ENCODE measurements at regions not wholly inside any gene's neighbourhood (a gene's known extent, or its start where the extent isn't known, plus 50 kb on each side); places are given as distances from the start of the nearest gene placed in this dataset.
"Not testable (repeated sequence)": the region's sequence is repeated elsewhere in the genome, so short reads cannot be mapped to it uniquely, and the experiment has no call there.

DNA sequence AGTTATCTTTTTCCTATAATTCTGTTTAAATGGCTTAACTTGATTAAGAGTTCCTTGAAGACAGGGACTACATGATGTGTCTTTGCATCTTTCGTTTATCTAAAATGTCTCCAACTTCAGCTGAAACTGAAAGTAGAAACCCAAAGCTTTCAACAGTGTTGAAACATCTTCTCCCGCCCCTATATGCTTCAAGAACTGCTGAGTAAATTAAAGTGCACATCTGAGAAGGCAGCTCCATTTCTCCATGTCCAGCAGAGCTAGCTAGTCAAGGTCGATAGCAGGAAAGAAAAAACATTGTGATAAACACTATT lies 185.7 kb upstream of the TBL1X start:
- Histone ChIP-seq H3K4me2 (peak overlapping the region; percentile 54), H3K9me3 (no peaks in the 10 kb centered on the region), H3K4me1 (peaks cover 27% of the 10 kb centered on the region), H3K27me3 (no peaks in the 10 kb centered on the region), H3K4me3 (no peak overlapping the region), H3K36me3 (no peaks in the 10 kb centered on the region), H3K27ac (no peak overlapping the region), H4K20me1 (no peaks in the 10 kb centered on the region), H3K9ac (no peak overlapping the region)
- no peak for TF ChIP-seq Cebpa-rat (IDR thresholded peaks at IDR 0.05)

DNA sequence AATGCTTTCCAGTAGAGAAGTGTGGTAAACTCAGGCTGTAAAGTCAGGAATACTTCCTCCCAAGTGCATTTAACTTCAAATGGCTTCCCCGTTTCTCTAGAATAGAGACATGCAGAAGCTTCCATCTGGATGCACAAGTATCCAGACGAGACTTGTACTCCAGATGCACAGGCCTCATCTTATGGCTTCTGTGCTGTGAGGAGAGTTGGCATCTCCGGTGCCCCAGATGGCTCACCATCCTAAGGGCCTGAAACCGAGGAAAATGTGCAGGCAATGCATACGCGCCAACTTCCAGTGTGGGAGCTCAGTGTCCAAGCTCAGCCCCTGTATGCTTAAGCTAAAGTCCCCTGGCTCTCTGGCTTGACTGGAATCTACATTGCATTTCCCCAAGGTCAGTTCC lies 184.0 kb upstream of the TBL1X start:
- Histone ChIP-seq H3K36me3 (no peaks in the 10 kb centered on the region), H3K4me1 (peaks cover 27% of the 10 kb centered on the region), H3K27me3 (no peaks in the 10 kb centered on the region), H3K9ac (no peak overlapping the region), H3K27ac (no peak overlapping the region), H3K9me3 (no peaks in the 10 kb centered on the region), H4K20me1 (no peaks in the 10 kb centered on the region), H3K4me2 (no peak overlapping the region), H3K4me3 (no peak overlapping the region)
- no peak for TF ChIP-seq Cebpa-rat (IDR thresholded peaks at IDR 0.05)

DNA sequence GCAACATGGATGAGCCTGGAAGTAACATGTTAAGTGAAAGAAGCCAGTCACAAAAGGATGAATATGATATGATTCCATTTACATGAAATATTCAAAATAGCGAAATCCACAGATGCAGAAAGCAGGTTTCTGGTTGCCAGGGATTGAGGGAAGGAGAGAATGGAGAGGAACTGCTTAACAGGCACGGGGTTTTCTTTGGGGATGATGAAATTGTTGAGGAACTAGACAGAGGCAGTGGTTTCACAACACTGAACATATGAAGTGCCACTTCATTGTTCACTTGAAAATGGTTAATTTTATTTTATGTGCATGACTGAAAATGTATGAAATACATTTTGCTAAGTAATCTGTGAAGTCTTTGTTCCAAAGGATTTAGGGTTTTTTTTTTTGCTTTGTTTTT lies 182.5 kb upstream of the TBL1X start:
- TF ChIP-seq Cebpa-rat (IDR thresholded peaks at IDR 0.05), result no peak
- Histone ChIP-seq H3K27me3 (no peaks in the 10 kb centered on the region), H3K4me2 (no peak overlapping the region), H3K4me1 (peaks cover 22% of the 10 kb centered on the region), H3K4me3 (no peak overlapping the region), H4K20me1 (no peaks in the 10 kb centered on the region), H3K9ac (no peak overlapping the region), H3K36me3 (no peaks in the 10 kb centered on the region), H3K9me3 (no peaks in the 10 kb centered on the region), H3K27ac (no peak overlapping the region)

DNA sequence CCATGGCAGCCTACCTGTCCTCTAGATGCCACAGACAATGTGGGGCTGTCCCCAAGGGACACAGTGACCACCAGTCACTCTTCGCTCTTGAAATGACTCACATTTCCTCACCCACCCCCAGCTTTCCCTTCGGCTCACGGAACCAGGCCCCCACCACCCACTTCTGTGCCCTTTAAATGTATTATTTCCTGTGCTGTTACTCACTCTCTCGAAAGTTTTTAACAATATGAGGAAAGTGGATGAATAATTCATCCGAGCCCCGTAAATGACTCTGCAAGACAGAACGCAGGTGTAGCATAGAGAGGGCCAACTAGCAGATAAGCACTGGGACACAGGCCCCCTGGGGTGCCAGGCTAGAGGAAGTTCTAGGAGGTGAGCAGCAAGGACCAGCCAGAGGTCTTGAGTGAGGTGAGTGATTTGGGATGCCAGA lies 179.5 kb upstream of the TBL1X start:
- Histone ChIP-seq H3K9ac (no peak overlapping the region), H3K4me2 (no peak overlapping the region), H3K27me3 (no peaks in the 10 kb centered on the region), H3K36me3 (no peaks in the 10 kb centered on the region), H3K9me3 (no peaks in the 10 kb centered on the region), H3K4me3 (no peak overlapping the region), H3K27ac (no peak overlapping the region), H4K20me1 (no peaks in the 10 kb centered on the region), H3K4me1 (no peaks in the 10 kb centered on the region)
- TF ChIP-seq Cebpa-rat (IDR thresholded peaks at IDR 0.05), result no peak

DNA sequence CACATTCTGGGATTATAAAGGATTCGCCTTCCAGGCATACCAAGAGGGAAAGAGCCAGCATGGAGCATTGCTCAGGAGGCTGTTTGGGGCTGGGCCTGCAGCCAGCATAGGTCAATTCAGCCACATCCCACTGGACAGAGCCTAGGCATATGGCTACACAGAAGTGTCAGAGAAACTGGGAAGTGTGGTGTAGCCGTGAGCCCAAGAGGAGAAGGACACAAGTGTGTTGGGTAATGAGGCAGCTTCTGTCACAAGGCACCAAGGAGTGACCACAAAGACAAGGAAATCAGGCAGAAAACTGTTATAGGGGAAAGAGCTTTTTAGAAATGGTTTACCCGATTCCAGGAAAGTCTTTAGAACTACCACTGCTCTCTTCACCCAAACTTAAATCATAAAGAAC lies 178.6 kb upstream of the TBL1X start:
- H3K4me2 ChIP-seq, result no peak overlapping the region
- no peaks in the 10 kb centered on the region for H3K9me3 ChIP-seq
- TF ChIP-seq Cebpa-rat (IDR thresholded peaks at IDR 0.05), result no peak
- no peaks in the 10 kb centered on the region for H3K36me3 ChIP-seq
- no peaks in the 10 kb centered on the region for H4K20me1 ChIP-seq
- no peaks in the 10 kb centered on the region for H3K4me1 ChIP-seq
- H3K27me3 ChIP-seq, result no peaks in the 10 kb centered on the region
- no peak overlapping the region for H3K27ac ChIP-seq
- no peak overlapping the region for H3K4me3 ChIP-seq
- no peak overlapping the region for H3K9ac ChIP-seq

DNA sequence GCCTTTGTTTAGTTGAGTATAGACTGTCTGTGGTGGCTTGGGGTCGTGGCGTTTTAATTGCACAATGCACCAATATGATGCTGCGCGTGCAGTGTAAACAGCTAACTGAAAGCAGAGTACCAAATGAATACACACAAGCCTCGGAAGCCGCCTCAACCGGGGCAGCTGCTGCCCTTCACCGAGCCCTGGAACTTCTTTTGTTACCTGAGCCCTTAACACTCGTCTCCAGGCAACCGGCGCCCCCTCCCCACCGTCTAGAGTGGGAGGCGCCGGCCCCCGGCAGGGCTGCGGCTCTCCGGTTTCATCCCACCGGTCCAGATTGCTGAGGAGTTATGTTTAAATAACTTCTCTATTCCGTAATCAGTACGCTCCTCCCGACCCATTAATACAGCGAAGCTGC lies 173.2 kb upstream of the TBL1X start:
- no peak for TF ChIP-seq Cebpa-rat (IDR thresholded peaks at IDR 0.05)
- Histone ChIP-seq H3K36me3 (no peaks in the 10 kb centered on the region), H3K9me3 (no peaks in the 10 kb centered on the region), H3K27me3 (no peaks in the 10 kb centered on the region), H3K9ac (no peak overlapping the region), H3K4me3 (no peak overlapping the region), H3K4me1 (no peaks in the 10 kb centered on the region), H3K27ac (no peak overlapping the region), H4K20me1 (no peaks in the 10 kb centered on the region), H3K4me2 (no peak overlapping the region)

DNA sequence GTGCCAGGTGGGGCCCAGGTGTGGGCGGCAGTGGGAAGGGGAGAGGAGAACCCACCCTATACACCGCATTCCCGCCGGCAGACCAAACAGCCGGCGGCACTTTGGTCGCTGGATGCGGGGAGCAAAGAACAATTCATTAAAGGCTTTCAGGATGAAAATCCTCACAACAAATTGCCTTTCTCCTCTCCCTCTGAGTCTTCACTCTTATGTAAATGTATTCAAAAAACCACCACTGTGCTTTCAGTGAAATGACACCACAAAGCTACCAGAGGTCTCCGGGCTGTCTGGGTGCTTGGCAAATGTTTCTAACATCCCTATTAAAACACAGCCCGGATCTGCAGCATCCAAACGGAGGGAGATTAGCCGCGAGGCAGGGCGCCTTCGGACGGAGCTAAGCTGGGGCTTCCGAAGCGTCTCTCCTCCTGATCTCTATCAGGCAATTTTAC lies 171.8 kb upstream of the TBL1X start:
- Histone ChIP-seq H3K9ac (no peak overlapping the region), H3K27me3 (no peaks in the 10 kb centered on the region), H4K20me1 (no peaks in the 10 kb centered on the region), H3K9me3 (no peaks in the 10 kb centered on the region), H3K4me2 (no peak overlapping the region), H3K4me3 (no peak overlapping the region), H3K27ac (no peak overlapping the region), H3K4me1 (no peaks in the 10 kb centered on the region), H3K36me3 (no peaks in the 10 kb centered on the region)
- TF ChIP-seq Cebpa-rat (IDR thresholded peaks at IDR 0.05), result no peak

DNA sequence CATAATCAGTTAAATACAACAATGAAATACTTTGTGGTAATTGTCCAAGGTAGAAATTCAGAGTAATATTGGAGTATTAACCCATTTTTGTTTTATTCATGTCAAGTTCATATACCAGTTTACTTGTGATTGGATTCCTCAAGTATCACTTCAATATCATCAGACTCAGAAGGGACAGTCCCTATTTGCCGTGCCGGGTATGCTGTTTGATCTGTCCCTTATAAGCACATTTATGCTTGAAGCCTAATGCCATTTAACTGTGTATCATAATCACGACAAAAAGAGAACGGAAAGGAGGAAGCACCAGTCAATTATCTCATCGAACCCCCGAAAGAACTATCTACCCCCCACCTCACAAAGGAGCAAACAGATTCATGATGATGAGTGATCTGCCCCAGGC lies 171.0 kb upstream of the TBL1X start:
- H3K4me2 ChIP-seq, result no peak overlapping the region
- H3K4me1 ChIP-seq, result no peaks in the 10 kb centered on the region
- H3K36me3 ChIP-seq, result no peaks in the 10 kb centered on the region
- no peak overlapping the region for H3K9ac ChIP-seq
- no peaks in the 10 kb centered on the region for H4K20me1 ChIP-seq
- no peak overlapping the region for H3K27ac ChIP-seq
- H3K4me3 ChIP-seq, result no peak overlapping the region
- H3K9me3 ChIP-seq, result no peaks in the 10 kb centered on the region
- H3K27me3 ChIP-seq, result no peaks in the 10 kb centered on the region
- TF ChIP-seq Cebpa-rat (IDR thresholded peaks at IDR 0.05), result no peak

DNA sequence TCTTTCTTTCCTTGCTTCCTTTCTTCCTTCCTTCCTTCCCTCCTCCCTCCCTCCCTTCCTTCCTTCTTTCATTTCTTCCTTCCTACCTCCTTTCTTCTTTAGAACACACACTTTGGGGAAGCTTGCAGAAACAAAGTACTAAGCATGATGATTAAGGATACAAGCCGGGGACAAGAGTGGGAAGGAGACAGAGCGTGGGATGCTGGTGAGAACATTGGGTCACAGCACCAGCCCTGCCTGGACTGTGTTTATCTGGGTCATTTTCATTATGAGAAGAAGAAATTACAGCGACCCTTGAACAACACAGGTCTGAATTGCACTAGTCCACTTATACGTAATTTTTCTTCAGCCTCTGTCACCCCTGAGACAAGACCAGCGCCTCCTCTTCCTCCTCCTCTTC lies 169.3 kb upstream of the TBL1X start:
- Histone ChIP-seq H3K36me3 (no peaks in the 10 kb centered on the region), H3K27ac (no peak overlapping the region), H3K4me2 (no peak overlapping the region), H3K9ac (no peak overlapping the region), H3K4me3 (no peak overlapping the region), H3K9me3 (peaks cover 1% of the 10 kb centered on the region), H3K4me1 (no peaks in the 10 kb centered on the region), H4K20me1 (no peaks in the 10 kb centered on the region), H3K27me3 (no peaks in the 10 kb centered on the region)
- TF ChIP-seq Cebpa-rat (IDR thresholded peaks at IDR 0.05), result no peak

DNA sequence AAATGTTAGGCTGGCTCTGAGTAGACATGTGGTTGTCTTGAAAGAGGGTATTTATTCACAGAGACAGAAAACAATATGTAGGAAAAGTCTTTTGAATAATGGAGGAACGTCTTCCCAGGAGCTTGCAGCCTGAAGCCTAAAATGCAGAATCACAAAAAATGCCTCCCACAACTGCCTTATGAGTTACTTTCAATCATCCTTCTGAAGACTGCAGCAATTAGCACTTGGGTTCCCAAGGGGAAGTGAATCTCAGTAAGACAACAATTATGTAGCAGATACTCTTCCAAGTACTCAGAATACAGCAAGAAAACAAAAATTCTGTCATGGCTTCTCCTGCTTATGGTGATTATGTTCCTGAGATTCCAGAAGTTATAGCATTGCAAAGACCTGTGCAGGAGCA lies 166.6 kb upstream of the TBL1X start:
- no peak for TF ChIP-seq Cebpa-rat (IDR thresholded peaks at IDR 0.05)
- Histone ChIP-seq H3K4me1 (no peaks in the 10 kb centered on the region), H3K27ac (no peak overlapping the region)

DNA sequence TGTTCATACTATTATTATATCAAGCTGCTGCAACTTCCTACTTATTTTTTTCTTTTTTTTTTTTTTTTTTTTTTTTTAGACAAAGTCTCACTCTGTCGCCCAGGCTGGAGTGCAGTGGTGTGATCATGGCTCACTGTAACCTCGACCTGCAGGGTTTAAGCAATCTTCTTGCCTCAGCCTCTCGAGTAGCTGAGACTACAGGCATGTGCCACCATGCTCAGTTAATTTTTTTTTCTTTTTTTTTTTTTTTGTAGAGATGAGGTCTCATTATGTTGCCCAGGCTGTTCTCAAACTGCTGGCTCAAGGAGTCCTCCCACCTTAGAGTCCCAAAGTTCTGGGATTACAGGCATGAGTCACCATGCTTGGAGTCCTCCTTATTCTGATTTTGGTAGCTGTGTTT lies 165.2 kb upstream of the TBL1X start:
- H3K27ac ChIP-seq, H3K4me2 ChIP-seq: not testable (repeated sequence)

More for the DNA sequence above, 166.6 kb upstream of the TBL1X start:
- Histone ChIP-seq H4K20me1 (no peaks in the 10 kb centered on the region), H3K9ac (no peak overlapping the region), H3K9me3 (peaks cover 12% of the 10 kb centered on the region), H3K4me3 (no peak overlapping the region), H3K27me3 (no peaks in the 10 kb centered on the region), H3K36me3 (no peaks in the 10 kb centered on the region), H3K4me2 (no peak overlapping the region)

More for the DNA sequence above, 165.2 kb upstream of the TBL1X start:
- not testable (repeated sequence) for H3K4me3 ChIP-seq, H4K20me1 ChIP-seq, H3K27me3 ChIP-seq, H3K36me3 ChIP-seq, H3K9ac ChIP-seq, H3K4me1 ChIP-seq
- peaks cover 17% of the 10 kb centered on the region for H3K9me3 ChIP-seq
